GM21825 (cell line): ENCODE measurements at regions not wholly inside any gene's neighbourhood (a gene's known extent, or its start where the extent isn't known, plus 50 kb on each side); places are given as distances from the start of the nearest gene placed in this dataset.
A peak's percentile ranks its signal among the peaks of the same experiment; 100 is the strongest.

Source experiments
- ATAC-seq: cut with Tn5 transposase; IDR thresholded peaks from one replicate; pipeline ENCODE4 v1.9.1; 2021; ENCODE audit warnings: mild to moderate bottlenecking, moderate library complexity; ENCODE audit not compliant: unreplicated experiment

DNA sequence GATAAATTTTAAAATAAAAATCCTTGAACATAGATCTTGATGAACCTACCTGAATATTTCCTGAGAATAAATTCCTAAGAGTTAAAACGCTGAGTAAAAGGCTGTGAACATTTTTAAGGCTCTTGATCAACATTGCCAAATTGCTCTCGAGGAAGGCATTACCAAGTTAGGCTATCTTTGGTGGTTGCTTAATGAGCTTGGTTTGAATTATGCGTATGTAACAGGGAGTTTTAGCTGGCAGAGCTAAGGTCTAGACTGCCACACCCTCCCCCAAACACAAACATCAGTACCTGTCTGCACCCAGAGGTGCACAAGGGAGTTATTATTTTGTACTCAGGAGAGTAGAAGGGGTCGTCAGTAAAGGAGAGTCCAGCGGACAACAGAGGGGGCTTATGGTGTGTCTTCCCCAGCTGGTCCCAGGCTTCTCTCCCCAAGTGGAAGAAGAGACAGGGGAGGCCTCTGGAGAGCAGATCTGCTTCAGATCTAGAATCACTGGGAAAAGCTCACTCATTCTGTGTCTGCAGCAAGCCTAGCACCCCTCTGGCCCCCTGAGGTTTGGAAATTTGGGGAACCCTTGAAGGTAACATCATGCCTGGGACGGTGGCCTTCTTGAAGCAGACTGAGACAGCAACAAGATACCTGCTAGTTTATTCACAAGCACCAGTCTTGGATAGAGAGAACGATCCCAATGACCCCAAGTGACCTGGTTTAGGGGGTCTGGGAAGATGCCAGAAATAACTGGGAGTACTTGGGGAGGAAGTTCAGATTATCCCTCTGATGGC lies 197.2 kb upstream of the ID2 start:
- ATAC-seq, result no peak

- ATAC-seq, result no peak
Measured at GRCh38 chr2:8485736-8486135, 196.1 kb upstream of the ID2 start.

DNA sequence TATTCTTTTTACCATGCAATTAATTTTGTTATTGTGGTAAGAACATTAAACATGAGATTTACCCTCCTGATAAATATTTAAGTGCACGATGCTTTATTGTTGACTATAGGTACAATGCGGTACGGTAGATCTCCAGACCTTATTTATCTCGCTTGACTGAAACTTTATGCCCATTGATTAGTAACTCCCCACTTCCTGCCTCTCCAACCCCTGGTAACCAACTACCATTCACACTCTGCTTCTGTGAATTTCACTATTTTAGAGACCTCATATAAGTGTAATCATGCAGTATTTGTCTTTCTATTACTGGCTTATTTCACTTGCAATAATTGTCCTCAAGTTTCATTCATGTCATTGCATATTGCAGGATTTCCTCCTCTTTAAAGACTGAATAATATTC lies 195.7 kb upstream of the ID2 start:
- no peak for ATAC-seq

DNA sequence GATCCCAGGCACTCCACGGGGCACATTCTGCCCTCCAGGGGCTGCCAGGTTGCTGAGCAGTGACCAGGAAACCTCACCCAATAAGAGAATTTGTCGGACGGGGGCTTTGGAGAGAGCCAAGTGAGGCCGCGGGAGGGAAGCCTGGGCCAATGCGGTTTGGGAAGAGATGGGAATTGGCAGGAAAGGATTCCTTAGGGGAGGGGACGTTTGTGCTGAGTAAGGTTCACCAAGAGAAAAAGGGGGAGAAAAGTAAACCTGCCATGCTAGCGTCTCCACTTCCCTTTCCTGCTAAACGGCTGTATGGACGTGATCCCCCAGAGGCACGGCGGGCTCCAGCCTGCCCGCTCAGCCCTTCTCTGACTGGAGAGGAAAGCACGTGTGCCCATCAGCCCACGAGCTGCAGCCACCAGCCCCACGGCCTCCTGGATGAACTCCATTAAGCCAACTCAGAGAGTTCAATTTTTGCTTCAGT lies 194.4 kb upstream of the ID2 start:
- ATAC-seq, result peak; percentile 15

GRCh38 chr2:8488001-8488738 lies 193.7 kb upstream of the ID2 start:
- peak; percentile 80 for ATAC-seq

DNA sequence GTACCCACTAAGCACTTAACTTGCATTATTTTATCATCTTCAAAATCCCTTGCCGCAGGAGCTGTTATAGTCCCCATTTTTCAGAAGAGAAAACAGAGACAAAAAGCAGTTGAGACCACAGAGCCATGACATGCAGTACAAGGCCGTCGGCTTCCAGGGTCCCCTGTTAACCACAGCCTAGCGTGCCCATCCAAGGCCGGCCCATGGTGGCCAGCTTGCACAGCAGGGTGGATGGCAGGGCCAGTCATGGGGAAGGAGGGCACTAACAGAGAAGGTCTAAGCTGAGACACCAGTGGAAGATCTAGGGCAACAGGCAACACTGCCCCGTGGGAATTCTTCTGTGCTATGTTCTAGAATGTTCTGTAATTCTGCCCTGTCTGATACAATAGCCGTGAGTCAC lies 192.6 kb upstream of the ID2 start:
- no peak for ATAC-seq

GRCh38 chr2:8489751-8490150 lies 192.1 kb upstream of the ID2 start:
- ATAC-seq, result no peak

- ATAC-seq, result no peak
Measured at GRCh38 chr2:8490166-8490721, 191.6 kb upstream of the ID2 start.

DNA sequence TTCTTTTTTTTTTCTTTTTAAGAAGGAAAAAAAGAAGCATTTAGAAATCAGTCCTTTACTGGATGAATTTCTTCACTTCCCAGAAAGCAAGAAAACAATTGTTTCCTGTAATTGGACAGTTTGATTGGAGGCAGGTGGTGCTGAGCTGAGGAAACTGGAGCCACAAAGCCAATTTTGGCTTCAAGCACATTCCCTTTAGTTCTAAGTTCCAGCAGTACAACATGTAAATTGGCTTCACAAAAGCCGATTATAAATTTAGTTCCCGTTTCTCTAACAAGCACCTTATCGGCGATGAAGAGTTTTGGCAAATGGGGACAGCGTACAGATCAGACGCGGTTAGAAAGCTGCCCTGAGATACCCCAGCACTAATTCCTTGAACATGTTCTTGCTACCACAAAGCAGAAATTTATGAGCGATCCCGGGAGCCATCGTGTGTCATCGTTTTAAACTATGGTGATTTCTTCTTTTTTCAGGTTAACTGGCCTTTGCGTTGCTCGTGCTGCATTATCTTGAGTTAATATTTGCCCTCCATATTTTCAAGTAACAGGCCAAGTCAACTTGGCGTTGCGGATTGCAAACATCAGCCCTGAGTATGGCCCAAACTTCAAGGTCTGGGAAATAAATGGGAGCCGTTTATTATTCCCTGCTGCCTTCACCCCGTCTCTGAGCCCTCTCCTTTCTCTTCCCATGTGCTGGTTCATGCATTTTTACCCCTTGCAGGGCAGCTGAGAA lies 190.4 kb upstream of the ID2 start:
- ATAC-seq, result no peak

DNA sequence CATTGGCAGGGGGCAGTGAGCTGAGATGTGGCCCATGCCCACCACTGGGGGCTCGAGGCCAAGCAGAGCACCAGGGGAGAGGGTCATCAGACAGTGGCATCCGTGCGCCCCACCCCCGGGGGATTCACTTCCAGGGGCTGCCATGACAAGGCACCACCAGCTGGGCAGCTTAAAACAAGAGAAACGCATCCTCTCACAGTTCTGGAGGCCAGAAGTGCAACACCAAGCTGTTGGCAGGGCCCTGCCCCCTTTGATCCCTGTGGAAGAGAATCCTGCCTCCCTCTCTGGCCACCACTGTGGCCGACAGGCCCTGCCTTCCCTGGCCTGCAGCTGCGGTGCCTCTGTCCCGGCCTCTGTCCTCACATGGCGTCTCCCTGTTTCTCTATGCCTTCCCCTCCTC lies 187.7 kb upstream of the ID2 start:
- no peak for ATAC-seq

DNA sequence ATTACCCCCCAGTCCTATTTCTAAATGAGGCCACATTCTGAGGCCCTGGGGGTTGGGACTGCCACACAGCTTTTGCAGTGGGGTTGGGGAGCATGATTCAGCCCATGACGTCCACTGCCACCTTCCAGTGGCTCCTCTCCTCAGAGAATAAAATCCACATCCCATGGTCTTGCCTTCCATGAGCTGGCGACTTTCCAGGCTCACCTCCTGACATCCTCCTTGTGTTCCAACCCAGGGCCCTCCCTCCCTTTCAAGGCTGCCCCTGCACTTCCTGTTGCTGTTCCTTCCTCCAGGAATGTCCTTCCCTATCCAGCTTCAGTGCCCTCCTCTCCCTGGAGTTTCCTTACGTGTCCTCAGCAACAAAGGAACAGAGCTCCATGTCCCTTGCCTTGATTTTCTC lies 187.3 kb upstream of the ID2 start:
- ATAC-seq, result no peak

DNA sequence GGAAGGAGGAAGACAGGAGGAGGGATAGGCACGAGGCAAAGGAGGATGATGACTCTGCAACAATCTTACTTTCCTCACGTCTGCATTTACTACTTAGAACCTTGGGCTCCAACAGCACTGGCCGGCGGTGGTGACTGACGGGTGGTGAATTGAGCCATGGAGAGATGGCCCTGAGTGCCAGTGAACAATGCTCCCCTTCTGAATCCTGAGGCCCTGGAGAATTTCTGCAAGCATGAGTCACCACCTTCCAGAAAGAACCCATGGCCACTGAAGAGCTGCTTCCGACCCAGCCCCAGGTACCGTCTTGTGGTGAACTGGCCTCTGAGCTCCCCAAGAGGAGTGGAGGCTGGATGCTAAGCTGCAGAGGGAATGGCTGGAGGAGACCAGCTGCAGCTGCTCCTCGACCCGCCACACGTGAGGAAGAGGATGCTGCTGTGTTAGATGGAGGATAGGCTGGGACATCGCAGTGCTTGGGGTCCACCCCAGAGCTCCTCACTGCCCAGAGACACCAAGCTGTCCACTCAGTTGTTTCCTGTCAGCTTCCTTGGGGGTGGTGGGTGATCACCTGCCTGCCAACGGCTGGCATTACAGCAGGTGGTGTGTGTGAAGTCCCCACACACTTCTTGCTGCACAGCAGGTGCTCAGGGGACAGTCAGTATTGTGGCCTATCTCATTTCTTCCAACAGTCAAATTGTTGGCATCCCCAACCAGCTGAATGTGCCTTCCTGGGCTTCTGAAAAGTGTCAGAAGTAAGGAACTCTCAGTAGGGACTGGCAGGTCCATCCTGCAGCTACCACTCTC lies 186.5 kb upstream of the ID2 start:
- no peak for ATAC-seq

- ATAC-seq, result no peak
Measured at GRCh38 chr2:8496079-8496478, 185.8 kb upstream of the ID2 start.

GRCh38 chr2:8496617-8497016 lies 185.2 kb upstream of the ID2 start:
- no peak for ATAC-seq

- no peak for ATAC-seq
Measured at GRCh38 chr2:8498994-8499393, 182.9 kb upstream of the ID2 start.

DNA sequence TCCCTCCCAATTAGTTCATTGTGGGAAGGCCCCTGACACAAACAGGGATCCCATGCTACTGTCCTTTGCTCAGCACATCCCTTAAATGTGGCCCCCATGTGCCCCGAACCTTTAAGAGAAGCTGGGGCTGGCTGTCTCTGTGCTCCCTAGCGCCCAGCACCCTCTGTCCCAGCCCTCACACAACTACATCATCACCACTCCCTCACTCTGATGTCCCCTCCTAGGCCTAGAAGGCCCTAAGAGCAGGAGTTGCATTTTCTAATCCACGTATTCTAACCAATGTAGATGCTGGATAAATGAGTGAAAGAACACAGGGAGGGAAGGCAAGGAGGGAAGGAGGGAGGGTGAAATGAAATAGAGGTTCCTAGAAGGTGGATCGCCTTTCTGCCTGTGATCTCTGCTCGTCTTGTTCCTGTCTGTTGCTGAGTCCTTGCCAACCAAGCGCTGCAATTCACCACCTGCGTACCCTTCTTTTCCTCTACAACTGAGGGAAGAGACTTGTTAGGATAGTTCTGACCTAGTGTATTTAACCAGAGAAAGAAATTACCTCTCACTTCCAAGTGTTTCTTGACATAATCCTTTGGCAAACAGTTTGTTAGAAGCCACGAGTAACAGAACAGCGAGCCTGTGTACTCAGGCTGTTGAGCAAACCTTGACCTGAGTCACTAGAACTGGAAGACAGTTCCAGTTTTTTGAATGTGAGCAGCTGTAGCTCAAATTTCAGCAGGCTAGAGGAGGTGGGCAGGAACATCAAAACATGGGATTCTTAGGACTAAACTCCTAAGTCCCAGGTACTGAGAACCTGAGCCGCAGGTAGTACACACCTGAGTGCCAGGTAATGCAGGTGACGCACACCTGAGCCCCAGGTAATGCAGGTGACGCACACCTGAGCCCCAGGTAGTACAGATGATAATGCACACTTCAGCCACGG lies 181.5 kb upstream of the ID2 start:
- no peak for ATAC-seq

DNA sequence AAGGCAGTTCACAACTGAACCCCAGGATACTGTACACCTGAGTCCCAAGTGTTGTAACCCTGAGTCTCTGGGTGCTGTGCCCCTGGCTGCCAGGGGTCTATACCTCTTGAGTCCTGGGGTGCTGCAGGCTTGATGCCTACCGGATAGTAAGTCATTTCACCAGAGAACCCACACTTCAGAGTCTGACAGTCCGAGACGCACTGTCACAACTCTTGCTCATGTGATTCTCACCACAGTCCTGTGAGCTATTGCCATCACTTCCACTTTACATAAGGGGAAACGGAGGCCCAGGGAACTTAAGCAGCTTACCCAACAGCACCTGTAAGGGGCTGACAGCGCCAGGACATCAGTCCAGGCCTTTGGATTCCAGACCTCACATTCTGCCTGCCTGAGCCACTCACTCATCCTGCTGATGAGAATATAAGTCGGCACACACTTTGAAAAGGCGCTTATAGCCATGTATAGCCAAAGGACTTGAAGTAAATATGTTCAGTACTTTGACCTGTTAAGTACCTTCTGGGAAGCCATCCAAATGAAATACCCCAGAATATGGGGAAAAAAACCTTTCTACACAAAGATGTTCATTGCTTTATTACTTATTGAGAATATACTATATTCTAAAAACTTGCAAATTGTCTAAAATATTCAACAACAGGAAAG lies 180.7 kb upstream of the ID2 start:
- ATAC-seq, result no peak

DNA sequence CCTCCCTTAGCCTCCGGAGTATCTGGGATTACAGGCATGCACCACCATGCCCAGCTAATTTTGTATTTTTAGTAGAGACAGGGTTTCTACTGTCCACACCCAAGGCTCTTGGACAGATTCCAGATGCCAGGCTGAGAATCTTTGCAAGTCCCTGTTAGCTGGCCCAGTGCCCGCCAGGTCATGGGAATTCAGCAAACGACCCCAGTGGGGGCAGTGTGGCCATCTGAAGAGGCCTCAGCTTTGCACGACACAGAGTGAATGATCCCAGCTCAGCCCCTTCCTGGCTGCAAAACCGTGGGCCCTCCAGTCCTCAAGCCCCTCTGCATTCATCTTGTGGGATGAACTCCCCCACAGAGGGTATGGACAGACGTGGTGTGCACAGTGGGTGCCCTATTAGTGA lies 179.5 kb upstream of the ID2 start:
- ATAC-seq, result no peak

- no peak for ATAC-seq
Measured at GRCh38 chr2:8505311-8505920, 176.4 kb upstream of the ID2 start.
